Panc1 (cell line): ENCODE measurements at regions not wholly inside any gene's neighbourhood (a gene's known extent, or its start where the extent isn't known, plus 50 kb on each side); places are given as distances from the start of the nearest gene placed in this dataset.

Source experiments
- CTCF ChIP-seq: fragments of 450-650 bp; IDR thresholded peaks from 2 replicates; pipeline ENCODE4 v1.5.1; 2017; ENCODE audit warnings: mild to moderate bottlenecking
- POLR2AphosphoS5 ChIP-seq: IDR thresholded peaks from 2 replicates; pipeline ENCODE4 v1.6.1; 2012; ENCODE audit warnings: mild to moderate bottlenecking, low read depth, low read length, moderate library complexity
- REST ChIP-seq, 2 experiments: IDR thresholded peaks; 2 replicates each; pipeline ENCODE4 v1.6.1; 2011 to 2012; ENCODE audit warnings: low read depth in 2 of 2, control low read depth in 1 of 2, low read length in 1 of 2, mild to moderate bottlenecking in 1 of 2, moderate library complexity in 1 of 2; ENCODE audit not compliant: insufficient read depth in 1 of 2
- SIN3A ChIP-seq: IDR thresholded peaks from 2 replicates; pipeline ENCODE4 v1.6.1; 2012; ENCODE audit warnings: low read depth, mild to moderate bottlenecking, low read length, moderate library complexity, borderline replicate concordance; ENCODE audit not compliant: insufficient read depth
- TCF7L2 ChIP-seq: IDR thresholded peaks from 2 replicates; pipeline ENCODE4 v1.6.1; 2011; ENCODE audit warnings: mild to moderate bottlenecking, low read depth, low read length, inconsistent platforms

GRCh38 chr3:164419220-164419619 lies 659.1 kb downstream of the SI start:
- TF ChIP-seq CTCF (no peak), POLR2AphosphoS5 (no peak), REST (IDR thresholded peaks at IDR 0.05; ENCODE audit: insufficient read depth in 1 of 2, low read depth in 2 of 2, low read length in 1 of 2) (no peak), TCF7L2 (no peak), SIN3A (no peak)
